DND-41 (cell line): ENCODE measurements at regions not wholly inside any gene's neighbourhood (a gene's known extent, or its start where the extent isn't known, plus 50 kb on each side); places are given as distances from the start of the nearest gene placed in this dataset.

Experiments
- ATAC-seq: fragments of 200-7000 bp; cut with Tn5 transposase; 3 replicates; pipeline ENCODE4 v1.9.1; 2021; ENCODE audit warnings: low read depth; ENCODE audit not compliant: insufficient read depth
- DNase-seq: peaks from one replicate; pipeline ENCODE4 v3.0.0-alpha.2; 2020
- H2AFZ ChIP-seq: 2 replicates; pipeline ENCODE4 v1.6.0; 2012; ENCODE audit warnings: low read depth, low read length
- H3K27ac ChIP-seq: 2 replicates; pipeline ENCODE4 v1.5.1; 2012; ENCODE audit warnings: low read length, inconsistent platforms
- H3K27me3 ChIP-seq: fragments of 200-600 bp; sonication (generic); 2 replicates; pipeline ENCODE4 v1.6.0; 2012; ENCODE audit warnings: low read length, mild to moderate bottlenecking, inconsistent platforms; ENCODE audit not compliant: insufficient read depth, poor library complexity
- H3K36me3 ChIP-seq: 2 replicates; pipeline ENCODE4 v1.5.1; 2012; ENCODE audit warnings: low read length, inconsistent platforms; ENCODE audit not compliant: insufficient read depth
- H3K4me1 ChIP-seq: 2 replicates; pipeline ENCODE4 v1.5.1; 2012; ENCODE audit warnings: mild to moderate bottlenecking, low read length; ENCODE audit not compliant: insufficient read depth
- H3K4me2 ChIP-seq: 2 replicates; pipeline ENCODE4 v1.6.0; 2012; ENCODE audit warnings: mild to moderate bottlenecking, moderate library complexity, low read length, inconsistent platforms; ENCODE audit not compliant: insufficient read depth
- H3K4me3 ChIP-seq, 2 experiments: fragments of 200-600 bp in 1 of 2; shearing (Covaris generic) in 1 of 2; 2 replicates each; pipeline ENCODE4 v1.5.1; 2012 to 2016; ENCODE audit warnings: inconsistent platforms in 2 of 2, low read length in 2 of 2, mild to moderate bottlenecking in 2 of 2, low read depth in 1 of 2, moderate library complexity in 1 of 2
- H3K79me2 ChIP-seq: 2 replicates; pipeline ENCODE4 v1.6.0; 2012; ENCODE audit warnings: low read length, inconsistent platforms; ENCODE audit not compliant: insufficient read depth
- H3K9ac ChIP-seq: 2 replicates; pipeline ENCODE4 v1.6.0; 2012; ENCODE audit warnings: low read depth, mild to moderate bottlenecking, inconsistent platforms, low read length, moderate library complexity
- H3K9me3 ChIP-seq: 2 replicates; pipeline ENCODE4 v1.5.1; 2012; ENCODE audit warnings: low read length, moderate library complexity, mild to moderate bottlenecking, inconsistent platforms; ENCODE audit not compliant: insufficient read depth, severe bottlenecking
- H4K20me1 ChIP-seq: 2 replicates; pipeline ENCODE4 v1.6.0; 2012; ENCODE audit warnings: low read length; ENCODE audit not compliant: insufficient read depth
- CTCF ChIP-seq: IDR thresholded peaks from 2 replicates; pipeline ENCODE4 v1.5.1; 2012; ENCODE audit warnings: borderline replicate concordance, low read length, moderate library complexity, mild to moderate bottlenecking; ENCODE audit not compliant: poor library complexity, severe bottlenecking; ENCODE audit errors: extremely low read depth
- EZH2 ChIP-seq: IDR thresholded peaks from 3 replicates; pipeline ENCODE4 v1.6.1; 2012; ENCODE audit warnings: borderline replicate concordance, low read depth, mild to moderate bottlenecking, moderate library complexity, low read length, inconsistent platforms; ENCODE audit not compliant: severe bottlenecking

GRCh38 chr15:98228846-98229245 lies 268.3 kb downstream of the ARRDC4 start:
- Histone ChIP-seq H3K27me3 (peaks cover 6% of the 10 kb centered on the region), H3K9me3 (no peaks in the 10 kb centered on the region), H3K4me1 (no peaks in the 10 kb centered on the region), H3K27ac (no peak overlapping the region), H3K36me3 (no peaks in the 10 kb centered on the region), H4K20me1 (no peaks in the 10 kb centered on the region), H3K79me2 (no peaks in the 10 kb centered on the region), H3K9ac (no peak overlapping the region), H3K4me3 (no peak overlapping the region), H3K4me2 (no peak overlapping the region), H2AFZ (no peak overlapping the region)
- DNase-seq, result no peak
- no peak for ATAC-seq
- TF ChIP-seq CTCF, result no peak
- TF ChIP-seq EZH2, result no peak

- Histone ChIP-seq H3K4me2 (no peak overlapping the region), H3K27ac (no peak overlapping the region), H4K20me1 (no peaks in the 10 kb centered on the region), H3K79me2 (no peaks in the 10 kb centered on the region), H3K9me3 (no peaks in the 10 kb centered on the region), H2AFZ (no peak overlapping the region), H3K9ac (no peak overlapping the region), H3K4me3 (no peak overlapping the region), H3K27me3 (peaks cover 4% of the 10 kb centered on the region), H3K36me3 (no peaks in the 10 kb centered on the region), H3K4me1 (no peaks in the 10 kb centered on the region)
- DNase-seq (no peak), ATAC-seq (no peak)
- TF ChIP-seq EZH2, result no peak
- TF ChIP-seq CTCF, result no peak
Measured at GRCh38 chr15:98230975-98231374, 270.5 kb downstream of the ARRDC4 start.

GRCh38 chr15:98231696-98232440 lies 271.4 kb downstream of the ARRDC4 start:
- Histone ChIP-seq H3K4me3 (no peak overlapping the region), H3K27ac (no peak overlapping the region), H3K36me3 (no peaks in the 10 kb centered on the region), H3K79me2 (no peaks in the 10 kb centered on the region), H3K9ac (no peak overlapping the region), H3K27me3 (peaks cover 6% of the 10 kb centered on the region), H3K4me1 (no peaks in the 10 kb centered on the region), H3K4me2 (no peak overlapping the region), H4K20me1 (no peaks in the 10 kb centered on the region), H2AFZ (no peak overlapping the region), H3K9me3 (no peaks in the 10 kb centered on the region)
- TF ChIP-seq EZH2 (no peak), CTCF (no peak)
- no peak for DNase-seq
- no peak for ATAC-seq
